Stomach smooth muscle (tissue), 2 donors: ENCODE measurements at regions not wholly inside any gene's neighbourhood (a gene's known extent, or its start where the extent isn't known, plus 50 kb on each side); places are given as distances from the start of the nearest gene placed in this dataset.

Experiments used
- H3K27ac ChIP-seq: one replicate; pipeline ENCODE4 v1.7.0; 2013; ENCODE audit warnings: mild to moderate bottlenecking, low read length, inconsistent platforms
- H3K27me3 ChIP-seq, 2 donors: one replicate each; pipeline ENCODE4 v1.7.0; 2013; ENCODE audit warnings: low read length in 2 of 2; ENCODE audit not compliant: insufficient read depth in 2 of 2, control insufficient read depth in 1 of 2
- H3K36me3 ChIP-seq, 2 donors: one replicate each; pipeline ENCODE4 v1.7.0; 2013; ENCODE audit warnings: low read length in 2 of 2; ENCODE audit not compliant: control insufficient read depth in 2 of 2, insufficient read depth in 2 of 2
- H3K4me1 ChIP-seq: one replicate; pipeline ENCODE4 v1.7.0; 2013; ENCODE audit warnings: low read length; ENCODE audit not compliant: control insufficient read depth, insufficient read depth
- H3K4me3 ChIP-seq, 2 donors: one replicate each; pipeline ENCODE4 v1.7.0; 2013; ENCODE audit warnings: low read length in 2 of 2
- H3K9ac ChIP-seq, 2 donors: one replicate each; pipeline ENCODE4 v1.7.0; 2013; ENCODE audit warnings: low read length in 2 of 2, mild to moderate bottlenecking in 1 of 2
- H3K9me3 ChIP-seq, 2 donors: one replicate each; pipeline ENCODE4 v1.7.0; 2013; ENCODE audit warnings: low read length in 2 of 2; ENCODE audit not compliant: control insufficient read depth in 2 of 2
- donor health status: healthy.
- donor health status: Pancreatic carcinoma.

- Histone ChIP-seq H3K27me3 (no peaks in the 10 kb centered on the region), H3K4me1 (peaks cover 48% of the 10 kb centered on the region), H3K27ac (peak overlapping the region; percentile 94), H3K36me3 (no peaks in the 10 kb centered on the region), H3K9me3 (no peaks in the 10 kb centered on the region), H3K9ac (peak overlapping the region; percentile 59 to 81), H3K4me3 (peak overlapping the region; percentile 79 to 80)
Observed at GRCh38 chr1:207962716-207963426, 51.9 kb upstream of the CD34 start.
